ENCODE measurements at regions not wholly inside any gene's neighbourhood (a gene's known extent, or its start where the extent isn't known, plus 50 kb on each side); places are given as distances from the start of the nearest gene placed in this dataset.
A peak's percentile ranks its signal among the peaks of the same experiment; 100 is the strongest.
"Not testable (repeated sequence)": the region's sequence is repeated elsewhere in the genome, so short reads cannot be mapped to it uniquely, and the experiment has no call there.

DNA sequence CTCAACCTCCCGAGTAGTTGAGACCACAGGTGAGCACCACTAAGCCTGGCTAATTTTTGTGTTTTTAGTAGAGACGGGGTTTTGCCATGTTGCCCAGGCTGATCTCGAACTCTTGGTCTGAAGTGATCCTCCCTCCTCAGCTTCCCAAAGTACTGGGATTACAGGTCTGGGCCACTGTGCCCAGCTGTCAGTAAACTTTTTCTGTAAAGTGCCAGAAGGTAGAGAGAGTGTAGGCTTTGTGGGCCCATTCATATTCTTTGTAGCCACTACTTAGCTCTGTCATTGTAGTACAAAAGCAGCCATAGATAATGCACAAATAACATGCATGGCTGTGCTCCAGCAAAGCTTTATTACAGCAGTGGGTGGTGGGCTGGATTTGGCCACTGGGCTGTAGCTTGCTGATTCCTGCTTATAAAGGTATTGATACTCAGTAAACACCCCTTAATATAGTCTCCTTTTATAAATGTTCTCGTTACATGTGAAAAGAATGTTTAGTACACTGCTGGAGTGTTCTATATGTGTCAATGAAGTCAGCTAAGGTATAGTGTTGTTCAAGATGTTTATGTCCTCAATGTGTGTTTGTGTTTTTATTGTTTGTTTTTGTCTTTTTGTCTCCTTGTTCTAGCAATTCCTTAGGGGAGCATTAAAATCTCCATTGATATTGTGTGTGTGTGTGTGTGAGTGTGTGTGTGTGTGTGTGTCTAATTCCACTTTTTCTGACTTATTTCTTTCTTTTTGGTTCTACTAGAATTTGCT lies 644.7 kb upstream of the DPP6 start:
- DNase-seq = no peak

DNA sequence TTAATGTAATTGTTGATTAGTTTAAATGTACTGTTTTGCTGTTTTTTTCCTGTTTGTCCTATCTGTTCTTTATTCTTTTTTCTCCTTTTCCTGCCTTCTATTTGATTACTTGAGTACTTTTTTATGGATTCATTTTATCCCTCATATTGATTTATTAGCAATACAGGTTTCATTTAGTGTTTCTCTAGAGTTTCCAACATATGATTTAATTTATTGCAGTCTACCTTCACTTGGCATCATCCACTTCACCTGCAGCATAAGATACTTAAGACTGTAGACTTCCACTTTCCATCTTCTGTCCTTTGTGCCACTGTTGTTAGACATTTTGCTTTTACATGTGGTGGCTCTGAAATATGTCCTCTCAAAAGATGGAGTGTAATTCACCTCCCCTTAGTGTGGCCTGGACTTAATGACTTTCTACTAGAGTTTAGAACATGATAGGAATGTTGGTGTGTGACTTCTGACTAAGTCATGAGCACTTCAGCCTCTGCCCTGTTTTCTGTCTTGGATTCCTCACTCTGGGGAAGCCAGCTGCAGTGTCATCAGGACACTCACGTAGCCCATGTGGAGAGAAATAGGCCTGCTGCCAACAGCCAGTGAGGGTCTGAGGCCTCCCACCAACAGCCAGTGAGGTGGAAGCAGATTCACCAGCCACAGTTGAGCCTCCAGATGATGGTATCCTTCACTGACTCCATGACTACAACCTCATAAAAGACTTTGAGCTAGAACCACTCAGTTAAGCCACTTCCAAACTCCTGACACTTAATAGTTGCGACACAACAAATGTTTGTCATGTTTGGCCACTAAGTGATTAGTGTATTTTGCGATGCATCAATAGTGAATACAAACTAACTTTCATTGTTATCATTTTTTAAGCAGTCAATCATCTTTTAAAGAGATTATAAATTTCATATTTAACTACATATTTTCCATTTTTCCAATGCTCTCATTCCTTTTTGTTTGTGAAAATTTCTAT lies 643.5 kb upstream of the DPP6 start:
- no peak for DNase-seq

- not testable (repeated sequence) for DNase-seq
Measured at GRCh38 chr7:153409567-153410342, 642.4 kb upstream of the DPP6 start.

DNA sequence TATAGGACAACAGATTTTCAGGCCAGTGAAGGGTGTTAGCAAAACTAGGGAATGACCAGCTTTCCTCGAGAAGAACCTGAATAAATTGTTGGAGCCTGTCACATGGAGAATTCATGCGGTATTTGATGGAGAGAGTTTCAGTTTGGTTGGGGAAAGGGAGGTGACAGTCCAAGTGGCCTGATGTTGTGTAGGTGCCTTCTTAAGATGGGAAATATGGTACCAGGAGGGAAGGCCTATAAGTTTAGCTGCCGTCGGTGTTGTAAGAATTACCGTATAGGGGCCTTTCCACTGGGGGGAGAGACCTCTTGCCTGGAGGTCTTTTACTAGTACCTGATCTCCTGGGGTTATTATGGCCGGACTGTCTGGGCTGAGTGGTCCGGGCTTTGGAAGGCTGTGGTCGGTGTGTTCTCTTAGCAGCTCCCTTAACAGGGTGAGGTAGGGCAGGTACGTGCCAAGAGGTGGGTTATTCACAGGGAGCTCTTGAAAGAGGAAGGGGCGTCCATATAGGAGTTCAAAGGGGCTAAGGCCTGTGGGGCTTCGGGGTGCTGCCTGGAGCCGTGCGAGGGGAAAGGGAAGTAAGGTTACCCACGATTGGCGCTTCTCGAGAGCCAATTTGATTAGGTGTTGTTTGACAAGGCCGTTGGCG lies 641.1 kb upstream of the DPP6 start:
- not testable (repeated sequence) for DNase-seq

DNA sequence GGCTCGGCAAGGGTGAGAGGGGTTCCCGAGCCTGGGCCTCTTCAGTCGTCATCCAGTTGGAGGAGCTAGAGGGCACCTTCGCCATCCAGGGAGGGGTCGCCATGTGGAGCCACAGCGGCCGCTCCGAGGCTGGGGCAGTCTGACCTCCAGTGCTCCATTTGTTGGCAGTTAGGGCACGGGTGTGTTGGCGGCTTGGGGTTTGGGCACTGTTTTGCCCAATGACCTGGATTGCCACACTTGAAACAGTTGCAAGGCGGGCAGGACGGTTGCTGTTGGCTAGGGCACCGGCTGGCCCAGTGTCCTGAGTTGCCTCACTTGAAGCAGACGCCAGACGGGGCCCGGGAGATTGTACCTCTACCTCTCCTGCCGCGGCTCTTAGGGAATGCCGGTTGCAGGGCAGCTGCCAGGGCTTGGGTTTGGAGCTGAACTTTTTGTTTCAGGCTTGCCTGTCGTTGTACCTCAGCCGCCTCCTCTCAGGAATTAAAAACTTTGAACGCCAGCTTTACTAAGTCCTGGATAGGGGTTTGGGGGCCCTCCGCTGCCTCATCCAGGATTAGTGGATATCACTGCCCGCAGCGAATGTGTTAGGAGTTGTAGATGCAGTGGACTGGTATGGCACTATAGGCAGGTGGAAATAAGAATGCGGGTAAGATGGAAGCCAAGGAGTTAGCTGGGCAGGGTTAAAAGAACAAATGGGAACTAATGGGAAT lies 639.9 kb upstream of the DPP6 start:
- not testable (repeated sequence) for DNase-seq

GRCh38 chr7:153412824-153413198 lies 639.4 kb upstream of the DPP6 start:
- not testable (repeated sequence) for DNase-seq

- DNase-seq = no peak
Measured at GRCh38 chr7:153413199-153413539, 639.0 kb upstream of the DPP6 start.

GRCh38 chr7:153413540-153414287 lies 638.5 kb upstream of the DPP6 start:
- no peak for DNase-seq

DNA sequence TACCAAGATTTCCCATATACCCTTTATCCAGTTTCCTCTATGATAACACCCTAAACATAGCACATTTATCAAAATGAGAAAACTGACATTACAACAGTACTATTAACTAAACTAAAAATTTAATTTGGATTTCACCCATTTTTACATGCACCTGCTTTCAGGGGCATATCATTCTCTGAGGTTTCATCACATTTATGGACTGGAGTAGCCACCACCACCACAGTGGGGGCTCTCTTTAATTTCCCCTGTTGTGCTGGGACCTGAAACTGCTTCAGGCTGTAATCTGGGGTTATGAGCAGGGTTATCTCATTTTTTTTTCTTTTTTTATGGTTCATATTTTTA lies 637.9 kb upstream of the DPP6 start:
- DNase-seq = no peak

DNA sequence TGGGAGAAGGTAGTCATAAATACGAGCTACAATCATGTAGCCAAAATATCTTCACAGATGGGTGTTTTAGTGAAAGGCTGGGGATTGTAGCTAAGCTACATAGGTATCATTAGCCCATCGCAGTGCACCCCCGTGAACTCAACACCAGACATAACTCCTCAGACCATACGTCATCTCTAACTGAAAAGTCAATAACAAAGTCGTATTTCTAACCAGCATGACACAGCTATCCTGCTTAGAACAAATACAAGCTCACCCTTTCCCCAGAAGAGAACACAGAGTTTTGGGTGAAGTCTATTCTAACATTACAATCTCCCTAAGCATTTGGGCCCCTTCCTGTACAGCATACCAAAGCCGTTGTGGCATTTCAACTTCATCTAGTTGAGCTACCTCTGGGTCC lies 636.6 kb upstream of the DPP6 start:
- no peak for DNase-seq

GRCh38 chr7:153422291-153423209 lies 629.6 kb upstream of the DPP6 start:
- no peak for DNase-seq

- no peak for DNase-seq
Measured at GRCh38 chr7:153423210-153423590, 629.0 kb upstream of the DPP6 start.

DNA sequence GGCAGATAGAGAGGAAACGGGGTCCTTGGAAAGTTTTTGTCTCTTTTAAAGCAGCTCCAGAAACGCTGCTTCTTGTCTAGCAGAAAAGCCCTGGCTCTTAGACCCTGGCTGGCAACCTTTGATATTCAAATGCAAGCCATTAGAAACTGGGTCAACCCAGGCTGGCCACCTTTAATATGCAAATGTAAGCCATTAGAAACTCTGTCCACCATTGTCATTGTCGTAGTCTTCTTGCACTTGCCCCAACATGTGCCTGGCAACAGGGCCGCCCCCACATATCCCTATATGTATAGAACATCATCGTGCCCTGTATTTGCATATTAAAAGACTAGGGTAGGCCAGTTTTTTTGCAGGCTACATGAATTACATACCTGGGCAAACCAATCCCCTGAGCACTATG lies 621.3 kb upstream of the DPP6 start:
- no peak for DNase-seq

- no peak for DNase-seq
Measured at GRCh38 chr7:153432063-153432462, 620.1 kb upstream of the DPP6 start.

DNA sequence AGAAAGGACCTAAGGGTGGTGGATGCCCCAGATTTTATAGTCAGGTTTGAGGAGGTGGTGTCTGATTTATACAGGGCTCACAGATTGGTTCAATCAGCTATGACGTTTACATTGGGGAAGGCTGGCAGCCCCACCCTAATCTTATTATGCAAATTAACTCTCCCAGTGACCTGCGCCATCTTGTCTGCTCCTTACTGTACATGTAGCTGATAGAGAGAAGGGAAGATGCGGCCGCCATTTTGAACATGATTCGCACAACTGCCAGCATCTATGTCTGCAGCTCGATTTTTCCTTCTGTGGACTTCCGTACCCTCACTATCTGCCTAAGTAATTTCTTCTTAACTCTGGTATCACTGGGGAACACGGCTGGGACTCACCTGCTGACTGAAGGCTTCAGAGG lies 619.0 kb upstream of the DPP6 start:
- no peak for DNase-seq

- DNase-seq = no peak
Measured at GRCh38 chr7:153440715-153441114, 611.5 kb upstream of the DPP6 start.

DNA sequence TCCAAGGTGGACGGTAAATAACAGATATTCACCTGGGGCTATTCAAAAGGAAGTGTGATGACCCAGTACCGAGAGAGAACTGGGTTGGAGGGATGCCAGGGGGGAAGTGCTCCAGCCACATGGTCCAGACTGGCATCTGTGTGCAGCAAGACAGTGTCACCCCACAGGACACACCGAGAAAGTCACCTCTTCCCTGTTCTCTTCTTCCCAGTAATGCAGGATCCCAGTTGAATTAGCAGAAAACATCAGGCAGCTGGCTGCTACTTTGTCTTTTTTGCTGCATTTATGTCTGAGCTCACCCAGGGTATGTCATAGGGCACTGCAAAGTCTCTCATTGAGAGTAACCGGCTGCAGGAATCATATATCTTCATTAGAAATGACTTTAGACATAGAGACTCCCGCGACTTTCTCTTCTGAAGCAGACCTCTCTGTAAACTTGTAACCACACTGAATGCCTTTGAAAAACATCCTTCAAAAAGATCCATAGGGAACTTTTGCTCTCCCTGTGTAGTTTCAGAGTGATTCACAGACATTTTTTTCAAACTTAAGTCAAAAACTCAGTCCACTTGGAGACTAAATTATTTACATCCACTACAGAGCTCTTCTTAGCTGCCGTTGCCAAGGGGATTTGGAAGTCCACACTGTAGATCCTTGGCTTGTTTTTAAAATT lies 609.0 kb upstream of the DPP6 start:
- DNase-seq = peak; percentile 49

GRCh38 chr7:153444641-153445040 lies 607.6 kb upstream of the DPP6 start:
- no peak for DNase-seq

GRCh38 chr7:153445641-153446040 lies 606.6 kb upstream of the DPP6 start:
- DNase-seq = no peak

All from muscle of arm (tissue), 1 donor.